ENCODE measurements at regions not wholly inside any gene's neighbourhood (a gene's known extent, or its start where the extent isn't known, plus 50 kb on each side); places are given as distances from the start of the nearest gene placed in this dataset.
A peak's percentile ranks its signal among the peaks of the same experiment; 100 is the strongest.

- no peak for DNase-seq (ENCODE audit: extremely low read depth in 1 of 11, low read depth in 9 of 11, low spot score in 4 of 11)
These were observed 523.3 kb downstream of the CMPK2 start for GRCh38 chr2:6342273-6342920.

GRCh38 chr2:6343076-6343475, 522.6 kb downstream of the CMPK2 start:
- no peak for DNase-seq (ENCODE audit: extremely low read depth in 1 of 11, low read depth in 9 of 11, low spot score in 4 of 11)

DNA sequence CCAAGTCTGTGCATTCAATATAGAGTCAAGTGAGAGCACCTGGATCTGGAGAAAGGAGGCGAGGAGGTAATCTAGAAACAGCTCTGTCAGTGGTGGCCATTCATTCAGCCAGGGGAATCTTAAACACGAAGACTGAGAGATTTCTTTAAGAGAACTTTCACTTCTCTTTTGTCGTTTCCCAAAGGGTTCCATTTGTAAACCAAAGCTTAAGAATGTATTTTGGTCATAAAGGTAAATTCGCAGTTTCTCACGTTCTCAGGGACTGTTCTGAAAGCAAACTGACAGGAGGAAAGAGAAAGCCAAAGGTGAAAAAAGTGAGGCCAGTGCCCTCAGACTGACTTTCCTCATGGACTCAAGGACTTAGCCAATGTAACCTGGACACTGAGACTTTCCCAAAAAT, 513.5 kb downstream of the CMPK2 start:
- no peak for DNase-seq (ENCODE audit: extremely low read depth in 1 of 11, low read depth in 9 of 11, low spot score in 4 of 11)

- peak in 6 of 11 donors; percentile 20 to 38 (median 29) for DNase-seq (ENCODE audit: extremely low read depth in 1 of 11, low read depth in 9 of 11, low spot score in 4 of 11)
These were observed 512.7 kb downstream of the CMPK2 start for GRCh38 chr2:6352906-6353515.

GRCh38 chr2:6353669-6354068, 512.0 kb downstream of the CMPK2 start:
- no peak for DNase-seq (ENCODE audit: extremely low read depth in 1 of 11, low read depth in 9 of 11, low spot score in 4 of 11)

DNA sequence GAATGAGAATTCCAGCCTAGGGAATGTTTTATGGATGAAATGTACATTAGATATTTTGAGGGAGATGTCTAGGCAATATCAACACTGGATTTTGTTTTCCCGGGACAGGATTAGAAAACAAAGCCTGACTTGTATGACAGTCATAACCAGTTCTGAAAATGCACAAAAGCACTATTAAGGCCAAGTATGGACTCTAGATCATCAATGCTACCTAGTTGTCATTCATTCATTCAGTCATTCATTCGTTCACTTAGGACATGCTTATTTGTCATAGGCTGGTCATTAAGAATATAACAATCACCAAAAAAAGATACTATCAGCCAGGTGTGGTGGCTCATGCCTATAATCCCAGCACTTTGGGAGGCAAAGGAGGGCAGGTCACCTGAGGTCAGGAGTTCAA, 511.2 kb downstream of the CMPK2 start:
- no peak for DNase-seq (ENCODE audit: extremely low read depth in 1 of 11, low read depth in 9 of 11, low spot score in 4 of 11)

DNA sequence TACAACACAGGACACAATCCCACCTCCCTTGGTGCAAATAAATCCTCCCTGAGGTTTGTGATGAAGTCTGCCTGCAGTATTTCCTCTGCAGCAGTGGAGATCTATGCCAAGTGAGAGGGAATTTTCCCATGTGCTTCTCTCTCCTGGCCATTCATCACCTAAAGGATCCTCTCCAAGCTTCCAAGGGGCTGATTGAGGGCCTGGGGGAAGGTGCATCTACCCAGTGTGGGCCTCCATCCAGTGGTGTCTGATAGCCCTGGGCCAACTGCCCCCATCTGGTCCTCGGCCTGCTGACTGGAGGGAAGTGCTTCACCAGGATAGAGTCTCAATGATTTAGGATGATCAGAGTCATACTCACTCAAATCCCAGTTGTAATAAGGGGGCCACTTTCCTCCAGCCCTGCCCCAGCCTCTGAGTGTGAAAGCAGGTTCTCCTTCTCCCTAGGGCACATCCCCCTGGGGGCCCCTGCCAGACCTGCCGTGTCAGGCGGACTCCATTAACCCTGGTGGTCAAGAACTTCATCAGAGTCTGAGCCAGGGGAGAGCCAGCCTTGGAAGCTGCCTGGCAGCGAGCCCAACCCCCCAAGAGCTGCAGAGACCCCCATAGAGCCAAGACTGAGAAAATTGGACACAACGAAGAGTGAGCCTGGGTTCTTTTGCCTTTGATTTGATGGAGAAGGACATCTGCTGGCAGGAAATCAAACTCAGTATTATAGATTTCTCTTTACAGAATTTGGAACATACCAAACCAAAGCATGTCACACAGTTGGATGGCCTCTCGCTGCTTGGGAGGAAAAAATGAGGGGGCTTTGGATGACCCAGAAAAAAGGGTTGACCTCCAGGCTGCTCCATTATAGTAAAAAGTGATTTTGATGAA, 509.6 kb downstream of the CMPK2 start:
- no peak for DNase-seq (ENCODE audit: extremely low read depth in 1 of 11, low read depth in 9 of 11, low spot score in 4 of 11)

DNA sequence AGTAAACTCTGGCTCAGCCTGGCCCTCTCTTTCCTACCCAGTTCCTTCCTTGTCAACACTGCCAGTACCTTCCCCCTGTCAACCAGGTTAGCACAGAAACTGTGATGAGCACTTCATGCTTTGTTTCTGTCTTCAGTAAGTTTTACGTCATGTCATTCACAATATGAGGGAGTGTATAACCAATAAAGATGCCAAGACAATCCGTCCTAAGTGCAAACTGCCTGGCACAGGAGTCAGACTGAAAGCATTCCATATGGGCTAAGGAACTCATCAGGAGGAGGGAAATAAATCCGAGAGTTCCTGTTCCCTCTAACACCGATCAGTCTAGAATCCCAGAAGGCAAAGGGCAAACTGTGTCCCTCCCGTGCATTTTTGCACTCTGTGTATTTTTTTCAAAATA, 507.2 kb downstream of the CMPK2 start:
- DNase-seq (ENCODE audit: extremely low read depth in 1 of 11, low read depth in 9 of 11, low spot score in 4 of 11), result no peak

- DNase-seq (ENCODE audit: extremely low read depth in 1 of 11, low read depth in 9 of 11, low spot score in 4 of 11), result no peak
These were observed 506.7 kb downstream of the CMPK2 start for GRCh38 chr2:6358985-6359384.

- DNase-seq (ENCODE audit: extremely low read depth in 1 of 11, low read depth in 9 of 11, low spot score in 4 of 11), result no peak
These were observed 505.7 kb downstream of the CMPK2 start for GRCh38 chr2:6359964-6360363.

GRCh38 chr2:6362671-6363450, 502.8 kb downstream of the CMPK2 start:
- DNase-seq (ENCODE audit: extremely low read depth in 1 of 11, low read depth in 9 of 11, low spot score in 4 of 11), result no peak

- DNase-seq (ENCODE audit: extremely low read depth in 1 of 11, low read depth in 9 of 11, low spot score in 4 of 11), result no peak
These were observed 497.4 kb downstream of the CMPK2 start for GRCh38 chr2:6368281-6368680.

DNA sequence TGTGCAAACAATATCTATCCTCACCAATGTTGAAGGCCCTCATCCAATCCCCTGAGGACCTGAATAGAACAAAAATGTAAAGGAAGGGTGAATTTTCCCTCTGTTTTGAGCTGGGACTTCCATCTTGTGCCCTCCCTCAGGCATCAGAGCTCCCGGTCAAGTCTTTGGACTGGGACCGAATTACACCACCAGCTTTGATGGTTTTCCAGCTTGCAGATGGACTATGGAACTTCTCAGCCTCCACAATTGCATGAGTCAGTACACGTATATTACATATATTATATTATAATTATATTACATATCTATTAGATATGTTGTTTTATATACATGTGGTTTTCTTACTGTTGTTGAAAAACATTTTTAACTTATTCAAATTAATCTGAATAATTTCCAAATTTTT, 496.4 kb downstream of the CMPK2 start:
- DNase-seq (ENCODE audit: extremely low read depth in 1 of 11, low read depth in 9 of 11, low spot score in 4 of 11), result no peak

DNA sequence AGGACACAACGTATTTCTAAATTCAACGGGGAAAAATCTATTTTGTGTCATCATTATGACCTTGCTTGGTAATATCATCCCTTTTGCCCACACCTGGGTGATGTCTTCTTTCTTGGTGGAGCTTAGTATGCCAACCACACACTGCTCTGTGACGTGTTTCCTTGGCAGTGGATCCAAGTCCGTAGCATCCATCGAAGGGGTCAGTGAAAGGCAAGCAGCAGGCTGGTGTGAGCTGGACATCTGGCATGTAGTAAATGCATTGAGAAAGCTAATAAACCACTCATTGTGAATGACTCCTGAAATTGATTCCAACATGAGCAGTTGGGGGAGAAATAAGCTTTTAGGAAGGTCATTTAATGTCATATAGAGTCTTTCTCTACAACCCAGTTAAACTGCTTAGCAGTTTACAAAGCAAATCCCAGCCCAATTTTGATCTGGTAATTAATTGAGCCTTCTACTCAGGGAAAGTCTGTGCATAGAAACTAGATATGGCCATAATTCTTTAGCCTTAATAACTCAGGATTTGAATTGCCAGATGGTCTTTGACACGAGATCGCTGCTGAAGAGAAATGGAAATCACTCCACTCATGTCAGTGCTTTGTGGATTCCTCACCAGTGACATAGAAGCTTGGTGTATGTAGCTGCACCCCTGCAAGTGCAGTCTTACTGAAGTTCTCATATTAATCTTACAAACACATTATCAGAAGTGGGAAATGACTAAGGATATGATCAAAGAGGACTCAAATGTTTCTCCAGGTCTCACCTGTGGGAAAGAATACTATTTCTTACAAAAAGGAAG, 494.8 kb downstream of the CMPK2 start:
- DNase-seq (ENCODE audit: extremely low read depth in 1 of 11, low read depth in 9 of 11, low spot score in 4 of 11), result no peak

- DNase-seq (ENCODE audit: extremely low read depth in 1 of 11, low read depth in 9 of 11, low spot score in 4 of 11), result no peak
These were observed 493.3 kb downstream of the CMPK2 start for GRCh38 chr2:6372317-6372901.

DNA sequence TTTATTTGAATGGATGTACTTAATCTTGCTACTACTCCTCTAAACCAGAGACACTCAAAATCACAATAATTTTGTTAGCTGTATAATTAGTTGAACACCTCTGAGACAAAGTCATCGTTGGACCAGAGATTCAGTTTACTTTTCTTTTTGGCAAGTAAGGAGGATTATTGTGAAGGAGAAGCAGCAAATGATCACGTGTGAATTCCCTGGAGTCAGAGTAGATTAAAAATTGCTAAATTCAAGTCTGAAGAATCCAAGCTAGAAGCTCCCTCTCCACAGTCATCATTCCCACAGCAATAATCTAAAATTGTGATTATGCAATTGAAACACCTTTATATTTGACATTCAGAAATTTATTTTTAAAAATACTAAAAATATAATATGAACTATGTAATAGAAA, 484.4 kb downstream of the CMPK2 start:
- no peak for DNase-seq (ENCODE audit: extremely low read depth in 1 of 11, low read depth in 9 of 11, low spot score in 4 of 11)

DNA sequence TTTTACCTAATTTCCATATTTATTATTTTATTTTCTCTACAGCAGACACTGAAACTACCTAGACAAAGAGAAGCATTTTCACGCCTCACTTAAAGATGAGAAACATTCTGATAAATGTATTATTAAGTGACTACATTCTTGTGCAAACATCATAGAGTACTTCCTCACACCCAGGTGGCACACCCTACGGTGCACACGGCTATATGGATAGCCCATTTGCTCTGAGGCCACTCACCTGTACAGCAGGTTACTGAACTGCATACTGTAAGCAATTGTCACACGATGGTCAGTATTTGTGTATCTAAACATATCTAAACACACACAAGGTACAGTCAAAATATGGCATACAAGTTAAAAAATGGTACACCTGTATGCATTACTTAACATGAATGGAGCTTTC, 481.4 kb downstream of the CMPK2 start:
- no peak for DNase-seq (ENCODE audit: extremely low read depth in 1 of 11, low read depth in 9 of 11, low spot score in 4 of 11)

GRCh38 chr2:6392354-6392753, 473.4 kb downstream of the CMPK2 start:
- no peak for DNase-seq (ENCODE audit: extremely low read depth in 1 of 11, low read depth in 9 of 11, low spot score in 4 of 11)
